ENCODE measurements at regions not wholly inside any gene's neighbourhood (a gene's known extent, or its start where the extent isn't known, plus 50 kb on each side); places are given as distances from the start of the nearest gene placed in this dataset.

DNA sequence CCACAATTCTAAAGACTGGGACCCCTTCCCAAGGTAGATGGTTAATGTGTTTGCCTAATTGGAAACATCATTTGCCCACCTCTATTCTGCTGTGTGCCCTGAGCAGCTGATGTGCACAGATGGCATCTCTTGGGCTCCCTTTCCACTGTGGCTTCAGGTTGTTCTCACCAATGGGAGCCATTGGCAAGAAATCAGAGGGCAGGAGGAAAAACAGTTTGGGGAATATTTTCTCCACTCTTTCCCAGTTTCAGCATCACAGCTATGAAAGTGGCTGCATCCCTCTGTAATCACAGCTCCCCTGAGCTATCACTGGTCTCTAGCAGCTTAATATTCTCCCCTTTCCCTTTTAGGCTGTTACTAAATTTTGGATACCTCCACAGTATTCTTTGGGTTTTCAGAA lies 911.6 kb upstream of the SEMA6A start:
- Histone ChIP-seq H3K27me3 (ENCODE audit: insufficient read depth, low read length) (no peaks in the 10 kb centered on the region), H3T11ph (ENCODE audit: low read length) (no peak overlapping the region), H3K56ac (ENCODE audit: insufficient read length, low read depth, low read length) (no peak overlapping the region), H2BK15ac (ENCODE audit: low read depth, low read length) (no peak overlapping the region), H3K9me3 (ENCODE audit: control insufficient read depth, low read depth, low read length) (no peaks in the 10 kb centered on the region), H4K5ac (ENCODE audit: insufficient read length, low read depth, low read length) (no peak overlapping the region), H3K79me2 (ENCODE audit: insufficient read depth, low read length) (no peaks in the 10 kb centered on the region), H2BK20ac (ENCODE audit: low read depth, low read length, poor library complexity, severe bottlenecking) (no peak overlapping the region), H2BK5ac (ENCODE audit: insufficient read length, low read length) (no peak overlapping the region), H4K8ac (replicated peaks; ENCODE audit: insufficient read length, low read depth, low read length) (no peak overlapping the region), H3K9ac (ENCODE audit: extremely low read depth, insufficient read length, low read length) (no peak overlapping the region), H2AFZ (ENCODE audit: low read length) (no peak overlapping the region), H3K79me1 (ENCODE audit: insufficient read depth, low read depth, low read length, poor library complexity, severe bottlenecking) (no peaks in the 10 kb centered on the region), H3K4me2 (ENCODE audit: insufficient read depth, insufficient read length, low read length) (no peak overlapping the region), H2BK120ac (ENCODE audit: low read depth, low read length, poor library complexity, severe bottlenecking) (no peak overlapping the region), H3K23ac (ENCODE audit: insufficient read length, low read depth, low read length) (no peak overlapping the region), H3K4ac (ENCODE audit: low read depth, low read length) (no peak overlapping the region), H2AK5ac (ENCODE audit: insufficient read length, low read length) (no peak overlapping the region), H2BK12ac (ENCODE audit: insufficient read length, low read depth, low read length) (no peak overlapping the region), H3K4me1 (ENCODE audit: insufficient read depth, low read length) (0 out of 2 replicates have a peak, but pooled peaks cover 2% of the 10 kb centered on the region), H3K27ac (ENCODE audit: insufficient read length, low read depth, low read length) (no peak overlapping the region), H3K23me2 (ENCODE audit: insufficient read length, low read depth, low read length, poor library complexity, severe bottlenecking) (no peaks in the 10 kb centered on the region), H4K91ac (ENCODE audit: insufficient read length, low read depth, low read length) (no peak overlapping the region), H4K20me1 (ENCODE audit: control insufficient read depth, insufficient read depth, insufficient read length) (no peaks in the 10 kb centered on the region), H3K14ac (ENCODE audit: insufficient read depth, low read length) (no peak overlapping the region), H3K18ac (ENCODE audit: insufficient read length, low read depth, low read length) (no peak overlapping the region)
- Mint-ChIP-seq H3K27me3 (ENCODE audit: low read depth) (no peaks in the 10 kb centered on the region), H3K36me3 (ENCODE audit: insufficient read depth in 1 of 3, low read depth in 3 of 3) (no peaks in the 10 kb centered on the region), H3K9me3 (no peaks in the 10 kb centered on the region), H3K4me1 (no peaks in the 10 kb centered on the region), H3K27ac (no peak overlapping the region; a peak in 1 of 7 replicates), H3K4me3 (no peak overlapping the region)
- no peak for DNase-seq
- TF ChIP-seq, protein P1, sequence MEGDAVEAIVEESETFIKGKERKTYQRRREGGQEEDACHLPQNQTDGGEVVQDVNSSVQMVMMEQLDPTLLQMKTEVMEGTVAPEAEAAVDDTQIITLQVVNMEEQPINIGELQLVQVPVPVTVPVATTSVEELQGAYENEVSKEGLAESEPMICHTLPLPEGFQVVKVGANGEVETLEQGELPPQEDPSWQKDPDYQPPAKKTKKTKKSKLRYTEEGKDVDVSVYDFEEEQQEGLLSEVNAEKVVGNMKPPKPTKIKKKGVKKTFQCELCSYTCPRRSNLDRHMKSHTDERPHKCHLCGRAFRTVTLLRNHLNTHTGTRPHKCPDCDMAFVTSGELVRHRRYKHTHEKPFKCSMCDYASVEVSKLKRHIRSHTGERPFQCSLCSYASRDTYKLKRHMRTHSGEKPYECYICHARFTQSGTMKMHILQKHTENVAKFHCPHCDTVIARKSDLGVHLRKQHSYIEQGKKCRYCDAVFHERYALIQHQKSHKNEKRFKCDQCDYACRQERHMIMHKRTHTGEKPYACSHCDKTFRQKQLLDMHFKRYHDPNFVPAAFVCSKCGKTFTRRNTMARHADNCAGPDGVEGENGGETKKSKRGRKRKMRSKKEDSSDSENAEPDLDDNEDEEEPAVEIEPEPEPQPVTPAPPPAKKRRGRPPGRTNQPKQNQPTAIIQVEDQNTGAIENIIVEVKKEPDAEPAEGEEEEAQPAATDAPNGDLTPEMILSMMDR (conservative IDR thresholded peaks at IDR 0.05) = no peak
